ENCODE measurements at regions not wholly inside any gene's neighbourhood (a gene's known extent, or its start where the extent isn't known, plus 50 kb on each side); places are given as distances from the start of the nearest gene placed in this dataset.
"Not testable (repeated sequence)": the region's sequence is repeated elsewhere in the genome, so short reads cannot be mapped to it uniquely, and the experiment has no call there.

GRCh38 chr9:106783121-106783520, 79.8 kb upstream of the ZNF462 start:
- DNase-seq: no peak

GRCh38 chr9:106784076-106784475, 78.9 kb upstream of the ZNF462 start:
- no peak for DNase-seq

GRCh38 chr9:106785200-106785599, 77.8 kb upstream of the ZNF462 start:
- no peak for DNase-seq

- DNase-seq: not testable (repeated sequence)
These were observed 74.9 kb upstream of the ZNF462 start for GRCh38 chr9:106788021-106788420.

- no peak for DNase-seq
These were observed 67.9 kb upstream of the ZNF462 start for GRCh38 chr9:106795031-106795430.

- DNase-seq: no peak
These were observed 66.2 kb upstream of the ZNF462 start for GRCh38 chr9:106796771-106797170.

GRCh38 chr9:106797299-106797698, 65.7 kb upstream of the ZNF462 start:
- no peak for DNase-seq

GRCh38 chr9:106798016-106798799, 64.8 kb upstream of the ZNF462 start:
- DNase-seq: no peak

GRCh38 chr9:106799152-106799551, 63.8 kb upstream of the ZNF462 start:
- DNase-seq: no peak

- DNase-seq: no peak
These were observed 62.2 kb upstream of the ZNF462 start for GRCh38 chr9:106800701-106801270.

GRCh38 chr9:106801816-106802215, 61.1 kb upstream of the ZNF462 start:
- no peak for DNase-seq

Data from activated naive CD4-positive, alpha-beta T cell treated with Interleukin-2 at 50 U/mL for 16 hours (primary cell).